SH-SY5Y (cell line): ENCODE measurements at regions not wholly inside any gene's neighbourhood (a gene's known extent, or its start where the extent isn't known, plus 50 kb on each side); places are given as distances from the start of the nearest gene placed in this dataset.

Source experiments
- GATA2 ChIP-seq: IDR thresholded peaks from 2 replicates; pipeline ENCODE4 v1.6.1; 2011; ENCODE audit warnings: mild to moderate bottlenecking, low read depth, low read length
- GATA3 ChIP-seq: IDR thresholded peaks from 2 replicates; pipeline ENCODE4 v1.6.1; 2011; ENCODE audit warnings: low read depth, mild to moderate bottlenecking, low read length, moderate library complexity

- TF ChIP-seq GATA2 (no peak), GATA3 (no peak)
These were observed 57.7 kb downstream of the RAD51AP2 start for GRCh38 chr2:17460371-17461086.

DNA sequence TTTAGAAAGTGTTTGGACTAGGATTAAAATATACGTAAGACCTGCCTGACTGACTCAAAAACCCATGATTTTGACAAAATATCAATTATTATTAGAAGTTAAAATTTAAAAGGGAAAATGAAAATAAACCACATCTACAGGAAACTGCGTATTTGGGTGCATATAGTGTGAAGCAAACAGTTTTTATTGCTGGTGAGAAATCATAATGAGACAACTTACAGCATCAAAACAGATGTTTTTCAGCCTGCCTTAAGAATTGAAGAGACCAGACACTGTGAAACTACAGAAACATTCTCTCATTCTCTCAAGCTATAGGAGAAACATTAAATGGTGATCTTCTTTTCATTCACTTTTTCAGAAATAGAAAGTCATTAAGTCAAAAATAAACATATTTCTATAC is 62.9 kb downstream of the RAD51AP2 start:
- TF ChIP-seq GATA2, result no peak
- no peak for TF ChIP-seq GATA3

GRCh38 chr2:17445744-17446143 is 72.5 kb downstream of the RAD51AP2 start:
- no peak for TF ChIP-seq GATA2
- no peak for TF ChIP-seq GATA3

- no peak for TF ChIP-seq GATA2
These were observed 75.9 kb downstream of the RAD51AP2 start for GRCh38 chr2:17442334-17442733.

- TF ChIP-seq GATA2 (no peak), GATA3 (no peak)
These were observed 76.5 kb downstream of the RAD51AP2 start for GRCh38 chr2:17441790-17442189.

- TF ChIP-seq GATA3 (no peak), GATA2 (no peak)
These were observed 77.0 kb downstream of the RAD51AP2 start for GRCh38 chr2:17441055-17441771.

DNA sequence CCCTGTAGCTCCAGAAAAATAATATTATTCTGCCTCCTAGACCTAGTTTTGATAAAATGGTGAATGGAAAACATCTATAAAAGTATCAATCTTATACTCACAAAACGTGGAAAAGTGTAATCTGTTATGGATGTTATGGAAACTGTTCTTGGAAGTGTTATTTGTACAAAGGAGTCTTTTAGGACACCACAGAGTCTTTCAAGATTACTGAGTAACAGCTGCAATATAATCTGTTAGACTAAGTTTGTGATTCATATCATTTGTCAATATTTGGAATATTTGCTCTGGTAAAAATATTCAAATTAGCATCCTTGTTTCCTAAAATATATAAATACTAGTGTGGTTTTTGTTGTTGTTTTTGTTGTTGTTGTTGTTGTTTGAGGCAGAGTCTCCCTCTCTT is 87.9 kb downstream of the RAD51AP2 start:
- TF ChIP-seq GATA3, result no peak
- TF ChIP-seq GATA2, result no peak

DNA sequence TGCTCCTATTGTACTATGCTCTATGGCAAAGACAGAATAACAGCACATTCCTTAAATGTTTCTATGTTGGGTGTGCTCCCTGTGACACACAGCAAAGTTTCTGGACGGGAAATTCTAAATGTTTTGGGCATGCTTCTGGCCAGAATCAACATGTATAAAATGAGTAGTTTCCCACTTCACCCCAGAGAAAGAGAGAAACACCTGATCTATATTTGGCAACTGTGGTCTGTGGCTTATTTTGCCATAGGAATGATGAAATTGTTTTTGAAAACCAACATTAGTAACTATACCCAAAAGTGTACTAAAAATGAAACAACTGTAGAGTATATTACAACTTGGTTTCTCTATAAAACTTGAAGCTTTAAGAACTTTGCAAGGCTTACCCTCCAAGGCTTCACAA is 89.1 kb downstream of the RAD51AP2 start:
- TF ChIP-seq GATA2, result no peak
- TF ChIP-seq GATA3, result no peak

DNA sequence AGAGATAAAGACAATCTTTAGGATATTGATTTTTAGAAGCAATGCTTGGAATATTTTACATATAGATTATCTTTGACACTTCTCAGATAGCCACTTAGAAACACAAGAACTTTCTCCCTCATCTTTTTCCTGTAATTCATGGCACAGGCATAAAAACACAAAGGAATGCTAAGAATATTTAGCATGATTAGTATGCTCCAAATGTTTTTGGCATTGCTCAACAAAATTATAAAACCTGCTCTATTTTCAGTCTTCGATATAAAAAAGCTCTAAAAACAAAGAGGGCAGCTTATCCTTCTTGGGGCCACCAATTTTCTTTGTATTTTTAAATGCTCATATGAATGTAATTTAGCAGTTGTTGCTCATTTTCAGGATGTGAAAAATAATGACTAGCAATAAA is 90.8 kb downstream of the RAD51AP2 start:
- TF ChIP-seq GATA3 (no peak), GATA2 (no peak)

GRCh38 chr2:17426743-17427142 is 91.5 kb downstream of the RAD51AP2 start:
- TF ChIP-seq GATA3 (no peak), GATA2 (no peak)

GRCh38 chr2:17422061-17422460 is 96.2 kb downstream of the RAD51AP2 start:
- TF ChIP-seq GATA3 (no peak), GATA2 (no peak)

GRCh38 chr2:17416884-17417391 is 101.3 kb downstream of the RAD51AP2 start:
- no peak for TF ChIP-seq GATA3
- TF ChIP-seq GATA2, result no peak

- TF ChIP-seq GATA3, result no peak
- TF ChIP-seq GATA2, result no peak
These were observed 105.2 kb downstream of the RAD51AP2 start for GRCh38 chr2:17413036-17413435.

DNA sequence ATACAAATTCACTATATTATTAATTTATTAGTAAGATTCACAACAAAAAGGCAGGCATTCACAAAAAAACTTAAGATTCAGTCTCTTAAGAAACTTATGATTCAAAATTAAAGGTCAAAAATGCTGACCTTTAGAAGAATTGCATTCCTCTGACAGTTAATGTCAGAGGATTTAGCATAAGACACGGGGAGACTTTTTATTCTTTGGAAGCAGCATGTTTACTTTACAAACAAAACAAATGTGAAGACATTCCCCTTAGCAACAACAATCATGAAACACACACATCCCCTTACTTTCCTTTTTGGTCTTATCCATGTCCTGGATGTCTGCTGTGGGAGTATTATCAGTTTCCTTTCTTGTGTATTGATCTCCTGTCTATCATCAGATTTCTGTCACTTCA is 117.1 kb downstream of the RAD51AP2 start:
- no peak for TF ChIP-seq GATA3
- no peak for TF ChIP-seq GATA2

- TF ChIP-seq GATA2, result no peak
- no peak for TF ChIP-seq GATA3
These were observed 119.5 kb downstream of the RAD51AP2 start for GRCh38 chr2:17398770-17399169.

- TF ChIP-seq GATA3, result no peak
- TF ChIP-seq GATA2, result no peak
These were observed 129.4 kb downstream of the RAD51AP2 start for GRCh38 chr2:17388798-17389197.
